ENCODE measurements at regions not wholly inside any gene's neighbourhood (a gene's known extent, or its start where the extent isn't known, plus 50 kb on each side); places are given as distances from the start of the nearest gene placed in this dataset.

DNA sequence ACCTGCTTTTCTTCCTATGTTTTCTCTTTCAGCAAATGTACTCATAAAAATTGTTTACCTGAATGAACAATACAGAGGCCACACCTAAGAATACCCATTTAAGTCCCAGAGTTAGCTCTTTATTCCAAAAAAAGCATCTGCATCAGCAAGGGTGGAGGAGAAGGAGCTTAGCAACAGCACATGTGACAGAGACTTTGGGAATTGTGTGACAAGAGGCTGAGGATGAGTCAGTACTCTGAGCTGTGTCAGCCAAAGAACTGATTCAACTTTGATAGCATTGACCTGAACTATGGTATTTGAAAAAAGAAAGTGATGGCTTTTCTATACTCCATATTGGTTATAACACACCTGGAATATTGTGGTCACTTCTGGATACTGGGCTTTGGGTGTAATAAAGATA lies 162.7 kb downstream of the ZNF648 start:
- no peak overlapping the region for H3K4me3 ChIP-seq (ENCODE audit: low read depth in 1 of 3, low read length in 3 of 3)
- no peaks in the 10 kb centered on the region for H3K4me1 ChIP-seq (ENCODE audit: control insufficient read depth in 4 of 4, insufficient read depth in 4 of 4, low read length in 3 of 4)
- DNase-seq (ENCODE audit: low spot score), result no peak
- H3K27ac ChIP-seq (ENCODE audit: low read depth in 1 of 2, low read length in 2 of 2), result no peak overlapping the region
- H3K27me3 ChIP-seq (ENCODE audit: control insufficient read depth in 4 of 4, insufficient read depth in 4 of 4, low read length in 3 of 4), result no peaks in the 10 kb centered on the region
- peaks cover 0 to 2% (median under 1%) of the 10 kb centered on the region in 4 donors for H3K9me3 ChIP-seq (ENCODE audit: control insufficient read depth in 4 of 4, low read length in 3 of 4)
- H3K36me3 ChIP-seq (ENCODE audit: control insufficient read depth in 4 of 4, insufficient read depth in 3 of 4, low read depth in 1 of 4, low read length in 3 of 4), result no peaks in the 10 kb centered on the region
- TF ChIP-seq ZBTB33 (IDR thresholded peaks at IDR 0.05), result no peak
- TF ChIP-seq, protein P1, sequence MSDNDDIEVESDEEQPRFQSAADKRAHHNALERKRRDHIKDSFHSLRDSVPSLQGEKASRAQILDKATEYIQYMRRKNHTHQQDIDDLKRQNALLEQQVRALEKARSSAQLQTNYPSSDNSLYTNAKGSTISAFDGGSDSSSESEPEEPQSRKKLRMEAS (IDR thresholded peaks at IDR 0.05), result no peak
- TF ChIP-seq HNF4G (IDR thresholded peaks at IDR 0.05), result no peak
- no peak for TF ChIP-seq REST (IDR thresholded peaks at IDR 0.05)
- TF ChIP-seq TAF1 (conservative IDR thresholded peaks at IDR 0.05), result no peak
- no peak for TF ChIP-seq SP1 (IDR thresholded peaks at IDR 0.05)
- TF ChIP-seq FOXA1 (IDR thresholded peaks at IDR 0.05), result no peak
- TF ChIP-seq, protein P2, sequence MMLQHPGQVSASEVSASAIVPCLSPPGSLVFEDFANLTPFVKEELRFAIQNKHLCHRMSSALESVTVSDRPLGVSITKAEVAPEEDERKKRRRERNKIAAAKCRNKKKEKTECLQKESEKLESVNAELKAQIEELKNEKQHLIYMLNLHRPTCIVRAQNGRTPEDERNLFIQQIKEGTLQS (IDR thresholded peaks at IDR 0.05), result no peak
- TF ChIP-seq NR2F2 (IDR thresholded peaks at IDR 0.05), result no peak
- TF ChIP-seq RXRA (IDR thresholded peaks at IDR 0.05), result no peak
- no peak for TF ChIP-seq JUND (IDR thresholded peaks at IDR 0.05)
- no peak for TF ChIP-seq GABPA (IDR thresholded peaks at IDR 0.05 in 1 of 2, conservative IDR thresholded peaks at IDR 0.05 in 1 of 2)
- no peak for TF ChIP-seq YY1 (IDR thresholded peaks at IDR 0.05)
- no peak for TF ChIP-seq FOXA2 (IDR thresholded peaks at IDR 0.05)
- H3K9ac ChIP-seq (ENCODE audit: low read depth in 1 of 2, low read length in 2 of 2), result no peak overlapping the region

GRCh38 chr1:181896824-181897223 lies 164.7 kb downstream of the ZNF648 start:
- TF ChIP-seq JUND (IDR thresholded peaks at IDR 0.05), result no peak
- TF ChIP-seq FOXA1 (IDR thresholded peaks at IDR 0.05), result no peak
- no peak for TF ChIP-seq TAF1 (conservative IDR thresholded peaks at IDR 0.05)
- TF ChIP-seq NR2F2 (IDR thresholded peaks at IDR 0.05), result no peak
- TF ChIP-seq FOXA2 (IDR thresholded peaks at IDR 0.05), result no peak
- TF ChIP-seq YY1 (IDR thresholded peaks at IDR 0.05), result no peak
- TF ChIP-seq, protein P2 (IDR thresholded peaks at IDR 0.05), result no peak
- TF ChIP-seq RXRA (IDR thresholded peaks at IDR 0.05), result no peak
- H3K27me3 ChIP-seq (ENCODE audit: control insufficient read depth in 4 of 4, insufficient read depth in 4 of 4, low read length in 3 of 4), result no peaks in the 10 kb centered on the region
- no peaks in the 10 kb centered on the region for H3K36me3 ChIP-seq (ENCODE audit: control insufficient read depth in 4 of 4, insufficient read depth in 3 of 4, low read depth in 1 of 4, low read length in 3 of 4)
- H3K4me1 ChIP-seq (ENCODE audit: control insufficient read depth in 4 of 4, insufficient read depth in 4 of 4, low read length in 3 of 4), result no peaks in the 10 kb centered on the region
- H3K9me3 ChIP-seq (ENCODE audit: control insufficient read depth in 4 of 4, low read length in 3 of 4), result peaks cover 0 to 2% (median under 1%) of the 10 kb centered on the region in 4 donors
- H3K4me3 ChIP-seq (ENCODE audit: low read depth in 1 of 3, low read length in 3 of 3), result no peak overlapping the region
- DNase-seq (ENCODE audit: low spot score), result no peak
- WGBS, result 76% methylated on average over 2 of the region's 2 CpGs
- H3K9ac ChIP-seq (ENCODE audit: low read depth in 1 of 2, low read length in 2 of 2), result no peak overlapping the region
- H3K27ac ChIP-seq (ENCODE audit: low read depth in 1 of 2, low read length in 2 of 2), result no peak overlapping the region

Data from liver (tissue), 7 donors.